Thoracic aorta (tissue), 2 donors: ENCODE measurements at regions not wholly inside any gene's neighbourhood (a gene's known extent, or its start where the extent isn't known, plus 50 kb on each side); places are given as distances from the start of the nearest gene placed in this dataset.
"Not testable (repeated sequence)": the region's sequence is repeated elsewhere in the genome, so short reads cannot be mapped to it uniquely, and the experiment has no call there.

Experiments
- ATAC-seq: fragments of 150-250 bp; one replicate; pipeline ENCODE4 v1.8.0; 2017; ENCODE audit warnings: low read depth; ENCODE audit not compliant: insufficient number of reproducible peaks, low FRiP score
- DNase-seq: peaks from one replicate; pipeline ENCODE4 v3.0.0-alpha.2; 2020; ENCODE audit warnings: low spot score
- H3K27ac ChIP-seq, 2 donors: fragments of 200-600 bp; sonication (generic); 1 replicate in 1 of 2; 2 replicates in 1 of 2; pipeline ENCODE4 v1.5.1; 2016; ENCODE audit warnings: mild to moderate bottlenecking in 2 of 2, moderate library complexity in 2 of 2
- H3K27me3 ChIP-seq: fragments of 200-600 bp; sonication (generic); replicated peaks from 2 replicates; pipeline ENCODE4 v1.6.0; 2016; ENCODE audit warnings: mild to moderate bottlenecking; ENCODE audit not compliant: insufficient read depth
- H3K36me3 ChIP-seq: fragments of 200-600 bp; sonication (generic); one replicate; pipeline ENCODE4 v1.5.1; 2016
- H3K4me1 ChIP-seq, 2 donors: fragments of 200-600 bp; sonication (generic); 1 replicate in 1 of 2; 2 replicates in 1 of 2; pipeline versions ENCODE4 v1.5.1 to v1.6.0; 2016; ENCODE audit warnings: low read depth in 2 of 2, mild to moderate bottlenecking in 1 of 2; ENCODE audit not compliant: control insufficient read depth in 1 of 2
- H3K4me3 ChIP-seq: fragments of 200-600 bp; sonication (generic); 2 replicates; pipeline ENCODE4 v1.5.1; 2016; ENCODE audit warnings: mild to moderate bottlenecking
- H3K9me3 ChIP-seq: fragments of 200-600 bp; sonication (generic); 2 replicates; pipeline ENCODE4 v1.5.1; 2016
- CTCF ChIP-seq: fragments of 200-600 bp; sonication (generic); IDR thresholded peaks from one replicate; pipeline ENCODE4 v1.5.1; 2019; ENCODE audit warnings: antibody characterized with exemption

- Histone ChIP-seq H3K27me3 (no peaks in the 10 kb centered on the region), H3K9me3 (no peaks in the 10 kb centered on the region), H3K4me3 (no peak overlapping the region), H3K27ac (no peak overlapping the region), H3K4me1 (peaks cover 0 to 25% of the 10 kb centered on the region in 2 donors), H3K36me3 (no peaks in the 10 kb centered on the region)
- no peak for TF ChIP-seq CTCF
- DNase-seq (no peak), ATAC-seq (no peak)
These were observed 233.1 kb upstream of the FZD8 start for GRCh38 chr10:35875016-35875676.

DNA sequence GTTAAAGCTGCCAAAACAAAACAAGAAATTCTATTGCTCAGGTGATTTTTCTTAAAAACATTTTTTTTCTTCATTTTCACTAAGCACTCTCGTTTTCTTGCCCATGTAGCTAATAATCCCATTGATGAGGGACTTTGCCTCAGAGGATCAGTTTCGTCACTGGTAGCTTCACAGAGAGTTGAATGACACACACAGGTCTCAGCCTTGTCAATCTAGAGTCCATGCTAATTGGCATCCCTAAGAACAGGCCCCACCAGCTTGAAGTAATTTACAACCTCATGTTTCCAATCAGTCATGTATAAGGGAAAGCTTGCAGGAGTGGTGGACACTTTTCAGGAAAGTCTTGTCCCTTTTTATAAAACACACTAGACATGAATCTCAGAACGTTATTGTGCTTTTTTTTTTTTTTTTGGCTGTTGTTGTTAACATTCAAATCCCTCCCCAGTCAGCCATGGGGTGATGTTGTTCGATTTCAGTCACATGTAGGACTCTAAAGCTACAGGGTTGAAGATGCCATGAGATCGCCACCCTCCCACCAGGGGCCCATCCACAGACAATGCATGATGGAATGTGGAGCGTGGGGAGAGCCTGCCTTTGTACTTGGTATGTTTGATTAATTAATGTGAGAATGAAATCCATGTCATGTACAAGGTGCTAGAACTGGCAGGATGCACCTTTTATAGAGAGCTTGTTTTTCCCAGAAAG, 232.4 kb upstream of the FZD8 start:
- no peak for ATAC-seq
- Histone ChIP-seq H3K36me3 (no peaks in the 10 kb centered on the region), H3K27me3 (no peaks in the 10 kb centered on the region), H3K4me3 (no peak overlapping the region), H3K9me3 (no peaks in the 10 kb centered on the region), H3K4me1 (peaks cover 0 to 25% of the 10 kb centered on the region in 2 donors), H3K27ac (no peak overlapping the region)
- DNase-seq, result no peak
- no peak for TF ChIP-seq CTCF

- H3K27me3 ChIP-seq, result no peaks in the 10 kb centered on the region
- DNase-seq (no peak), ATAC-seq (no peak)
- H3K9me3 ChIP-seq, result no peaks in the 10 kb centered on the region
- H3K27ac ChIP-seq, result no peak overlapping the region
- H3K4me3 ChIP-seq, result no peak overlapping the region
- H3K4me1 ChIP-seq, result peaks cover 0 to 25% of the 10 kb centered on the region in 2 donors
- no peaks in the 10 kb centered on the region for H3K36me3 ChIP-seq
- TF ChIP-seq CTCF, result no peak
These were observed 230.6 kb upstream of the FZD8 start for GRCh38 chr10:35872671-35873070.

DNA sequence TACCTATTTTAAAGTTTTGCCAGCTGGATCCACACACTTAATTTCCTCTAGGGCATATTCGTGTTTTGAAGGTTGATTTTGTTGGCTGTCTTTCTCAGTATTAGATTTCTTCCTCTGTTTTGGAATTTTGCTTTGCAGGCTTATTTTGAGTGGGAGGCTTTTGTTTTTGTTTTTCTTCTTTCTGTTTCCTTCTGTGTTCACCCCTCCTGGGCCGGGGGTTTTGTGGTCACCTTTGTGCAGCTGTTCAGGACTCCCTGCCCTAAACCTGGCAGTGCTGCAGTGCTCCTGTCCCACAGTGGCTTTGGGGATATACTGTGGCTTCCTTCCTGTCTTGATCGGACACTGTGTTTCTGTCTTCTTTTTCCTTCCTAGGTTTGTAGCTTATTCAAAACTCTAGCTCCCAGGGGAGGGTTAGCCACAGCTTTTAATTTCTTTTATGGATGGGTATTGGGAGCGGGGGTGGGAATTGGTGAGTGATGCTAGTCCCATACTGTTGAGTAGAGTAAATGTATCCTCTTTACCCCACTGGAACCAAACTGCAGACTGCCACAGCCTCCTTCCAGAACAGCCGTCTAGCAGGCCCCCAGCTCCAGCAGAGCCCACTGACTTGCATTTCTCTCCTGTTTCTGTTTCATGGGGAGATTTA, 228.7 kb upstream of the FZD8 start:
- ATAC-seq (no peak), DNase-seq (no peak)
- H3K9me3 ChIP-seq, result no peaks in the 10 kb centered on the region
- peaks cover 0 to 22% of the 10 kb centered on the region in 2 donors for H3K4me1 ChIP-seq
- no peak for TF ChIP-seq CTCF
- H3K4me3 ChIP-seq, result no peak overlapping the region
- no peaks in the 10 kb centered on the region for H3K27me3 ChIP-seq
- no peak overlapping the region for H3K27ac ChIP-seq
- no peaks in the 10 kb centered on the region for H3K36me3 ChIP-seq

DNA sequence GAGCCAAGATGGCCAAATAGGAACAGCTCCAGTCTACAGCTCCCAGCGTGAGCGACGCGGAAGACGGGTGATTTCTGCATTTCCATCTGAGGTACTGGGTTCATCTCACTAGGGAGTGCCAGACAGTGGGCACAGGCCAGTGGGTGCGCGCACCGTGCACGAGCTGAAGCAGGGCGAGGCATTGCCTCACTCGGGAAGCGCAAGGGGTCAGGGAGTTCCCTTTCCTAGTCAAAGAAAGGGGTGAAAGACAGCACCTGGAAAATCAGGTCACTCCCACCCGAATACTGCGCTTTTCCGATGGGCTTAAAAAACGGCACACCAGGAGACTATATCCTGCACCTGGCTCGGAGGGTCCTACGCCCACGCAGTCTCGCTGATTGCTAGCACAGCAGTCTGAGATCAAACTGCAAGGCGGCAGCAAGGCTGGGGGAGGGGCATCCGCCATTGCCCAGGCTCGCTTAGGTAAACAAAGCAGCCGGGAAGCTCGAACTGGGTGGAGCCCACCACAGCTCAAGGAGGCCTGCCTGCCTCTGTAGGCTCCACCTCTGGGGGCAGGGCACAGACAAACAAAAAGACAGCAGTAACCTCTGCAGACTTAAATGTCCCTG, 216.7 kb upstream of the FZD8 start:
- H3K4me1 ChIP-seq, H3K4me3 ChIP-seq, DNase-seq, H3K36me3 ChIP-seq, H3K27ac ChIP-seq, H3K27me3 ChIP-seq, ATAC-seq, H3K9me3 ChIP-seq: not testable (repeated sequence)
